IMR-90 (cell line): ENCODE measurements at regions not wholly inside any gene's neighbourhood (a gene's known extent, or its start where the extent isn't known, plus 50 kb on each side); places are given as distances from the start of the nearest gene placed in this dataset.

Experiments used
- ATAC-seq: fragments of 200-7000 bp; cut with Tn5 transposase; 2 replicates; pipeline ENCODE4 v1.9.1; 2020; ENCODE audit warnings: low read depth, mild to moderate bottlenecking, moderate library complexity
- BruUV-seq: library from RNA; stranded (reverse); fragments of 400-500 nt; replicated peaks from 2 replicates; lab custom pipeline; 2021; lab: Mats Ljungman, UMichigan
- CTCF ChIA-PET: fragments of 300-600 bp; formaldehyde crosslinking; extraction: SDS; loops from one replicate; lab custom pipeline; 2021; ENCODE audit warnings: antibody characterized with exemption; lab: Yijun Ruan, JAX
- POLR2A ChIA-PET: fragments of 300-600 bp; sonication (Branson Sonifier 250); formaldehyde crosslinking; loops from one replicate; lab custom pipeline; 2022; ENCODE audit warnings: antibody characterized with exemption; ENCODE audit not compliant: unreplicated experiment; lab: Charles Lee
- DNase-seq: peaks from one replicate; pipeline ENCODE4 v3.0.0; 2013
- H2AFZ ChIP-seq: replicated peaks from 2 replicates; pipeline ENCODE3; 2013; ENCODE audit warnings: low read length, mild to moderate bottlenecking; ENCODE audit not compliant: poor library complexity
- H2AK5ac ChIP-seq: 2 replicates; pipeline ENCODE4 v1.6.1; 2013; ENCODE audit warnings: low read depth, low read length, inconsistent platforms
- H2AK9ac ChIP-seq: replicated peaks from 2 replicates; pipeline ENCODE3; 2013; ENCODE audit warnings: mild to moderate bottlenecking, low read depth, low read length, moderate library complexity; ENCODE audit not compliant: poor library complexity
- H2BK120ac ChIP-seq: 2 replicates; pipeline ENCODE4 v1.6.1; 2013; ENCODE audit warnings: low read depth, low read length, inconsistent platforms
- H2BK15ac ChIP-seq: 3 replicates; pipeline ENCODE4 v1.6.1; 2013; ENCODE audit warnings: low read depth, low read length, inconsistent platforms
- H2BK20ac ChIP-seq: 2 replicates; pipeline ENCODE4 v1.6.1; 2013; ENCODE audit warnings: low read depth, mild to moderate bottlenecking, inconsistent platforms, low read length, moderate library complexity
- H2BK5ac ChIP-seq: 2 replicates; pipeline ENCODE4 v1.6.1; 2013; ENCODE audit warnings: mild to moderate bottlenecking, low read depth, low read length, inconsistent platforms; ENCODE audit not compliant: poor library complexity, severe bottlenecking
- H3K14ac ChIP-seq: replicated peaks from 2 replicates; pipeline ENCODE4 v1.6.1; 2013; ENCODE audit warnings: low read depth, low read length, inconsistent platforms
- H3K18ac ChIP-seq: 2 replicates; pipeline ENCODE4 v1.6.1; 2013; ENCODE audit warnings: low read depth, low read length, control low read depth
- H3K23ac ChIP-seq: 2 replicates; pipeline ENCODE4 v1.6.1; 2013; ENCODE audit warnings: low read depth, low read length, inconsistent platforms
- H3K27ac ChIP-seq: 2 replicates; pipeline ENCODE4 v1.5.1; 2013; ENCODE audit warnings: mild to moderate bottlenecking, control low read depth, low read length; ENCODE audit not compliant: insufficient read depth
- H3K27me3 ChIP-seq: 2 replicates; pipeline ENCODE4 v1.6.1; 2013; ENCODE audit warnings: low read length; ENCODE audit not compliant: control insufficient read depth, insufficient read depth
- H3K36me3 ChIP-seq: 2 replicates; pipeline ENCODE4 v1.6.1; 2013; ENCODE audit warnings: low read length, mixed read lengths; ENCODE audit not compliant: control insufficient read depth, insufficient read depth
- H3K4ac ChIP-seq: 2 replicates; pipeline ENCODE4 v1.6.1; 2013; ENCODE audit warnings: low read depth, low read length, inconsistent platforms
- H3K4me1 ChIP-seq: 2 replicates; pipeline ENCODE4 v1.6.1; 2013; ENCODE audit warnings: low read length, mixed read lengths; ENCODE audit not compliant: control insufficient read depth, insufficient read depth
- H3K4me2 ChIP-seq: 2 replicates; pipeline ENCODE4 v1.6.1; 2013; ENCODE audit warnings: low read depth, mild to moderate bottlenecking, control low read depth, low read length, moderate library complexity
- H3K4me3 ChIP-seq: 2 replicates; pipeline ENCODE4 v1.5.1; 2013; ENCODE audit warnings: low read depth, mild to moderate bottlenecking, control low read depth, low read length, moderate library complexity; ENCODE audit not compliant: insufficient read depth
- H3K56ac ChIP-seq: 2 replicates; pipeline ENCODE4 v1.6.1; 2013; ENCODE audit warnings: low read length, inconsistent platforms; ENCODE audit not compliant: insufficient read depth; ENCODE audit errors: extremely low read depth
- H3K79me1 ChIP-seq, 2 experiments: 2 replicates each; pipeline ENCODE4 v1.6.1; 2013; ENCODE audit warnings: low read length in 2 of 2, inconsistent platforms in 1 of 2, low read depth in 1 of 2
- H3K9ac ChIP-seq: 2 replicates; pipeline ENCODE4 v1.6.1; 2013; ENCODE audit warnings: low read depth, low read length, control low read depth
- H3K9me1 ChIP-seq: 2 replicates; pipeline ENCODE4 v1.6.1; 2013; ENCODE audit warnings: low read length, inconsistent platforms; ENCODE audit not compliant: insufficient read depth
- H3K9me3 ChIP-seq: 2 replicates; pipeline ENCODE4 v1.6.1; 2013; ENCODE audit warnings: low read length; ENCODE audit not compliant: control insufficient read depth, insufficient read depth
- H4K20me1 ChIP-seq: 2 replicates; pipeline ENCODE4 v1.6.1; 2013; ENCODE audit warnings: low read length, inconsistent platforms; ENCODE audit not compliant: insufficient read depth
- H4K5ac ChIP-seq: 2 replicates; pipeline ENCODE4 v1.6.1; 2013; ENCODE audit warnings: mild to moderate bottlenecking, low read depth, low read length, control low read depth
- H4K8ac ChIP-seq, 2 experiments: 2 replicates each; pipeline ENCODE4 v1.6.1; 2013; ENCODE audit warnings: low read depth in 2 of 2, low read length in 2 of 2, control low read depth in 1 of 2, inconsistent platforms in 1 of 2
- H4K91ac ChIP-seq: 2 replicates; pipeline ENCODE4 v1.6.1; 2013; ENCODE audit warnings: low read depth, low read length, inconsistent platforms; ENCODE audit not compliant: insufficient read depth
- BHLHE40 ChIP-seq: fragments of 150-350 bp; IDR thresholded peaks from 2 replicates; pipeline ENCODE4 v1.6.1; 2016; ENCODE audit warnings: mild to moderate bottlenecking, low read depth, low read length
- CEBPB ChIP-seq: IDR thresholded peaks from 2 replicates; pipeline ENCODE4 v1.6.1; 2012; ENCODE audit warnings: low read depth, low read length, improper control_type of control experiment
- CHD1 ChIP-seq: IDR thresholded peaks from 2 replicates; pipeline ENCODE4 v1.6.1; 2012; ENCODE audit warnings: low read depth, low read length, improper control_type of control experiment
- MAFK ChIP-seq: IDR thresholded peaks from 2 replicates; pipeline ENCODE4 v1.6.1; 2012; ENCODE audit warnings: low read depth, low read length, improper control_type of control experiment
- MAZ ChIP-seq: IDR thresholded peaks from 2 replicates; pipeline ENCODE4 v1.6.1; 2012; ENCODE audit warnings: low read depth, mild to moderate bottlenecking, low read length, improper control_type of control experiment, moderate library complexity, borderline replicate concordance
- MXI1 ChIP-seq: IDR thresholded peaks from 2 replicates; pipeline ENCODE4 v1.6.1; 2012; ENCODE audit warnings: low read depth, mild to moderate bottlenecking, low read length, moderate library complexity, borderline replicate concordance
- RAD21 ChIP-seq: IDR thresholded peaks from 2 replicates; pipeline ENCODE4 v1.6.1; 2012; ENCODE audit warnings: low read length, improper control_type of control experiment
- RFX5 ChIP-seq: IDR thresholded peaks from 2 replicates; pipeline ENCODE4 v1.8.0; 2012; ENCODE audit warnings: low read depth, mild to moderate bottlenecking, low read length, moderate library complexity
- SMC3 ChIP-seq: fragments of 150-350 bp; IDR thresholded peaks from 2 replicates; pipeline ENCODE4 v1.6.1; 2016; ENCODE audit warnings: low read depth, mild to moderate bottlenecking, antibody characterized with exemption, low read length, moderate library complexity
- WGBS, 2 experiments: methylation state at CpG; one replicate each; pipeline versions ENCODE4 v1.1.5 to v1.1.7; 2013; ENCODE audit warnings: missing lambda C conversion rate in 2 of 2; ENCODE audit not compliant: insufficient read length in 1 of 2; ENCODE audit errors: extremely low coverage in 2 of 2; 5-methylcytosine and 5-hydroxymethylcytosine counted together
- dilution Hi-C: fragments of 300-500 bp; cut with HindIII; formaldehyde crosslinking; loops from one replicate; pipeline ENCODE4 v1.14.3; 2018; ENCODE audit warnings: low sequenced_read_pairs; ENCODE audit not compliant: unreplicated experiment
- in situ Hi-C: fragments of 300-500 bp; cut with MboI; formaldehyde crosslinking; loops from 3 replicates; pipeline ENCODE4 v1.14.3; 2019; ENCODE audit warnings: low sequenced_read_pairs, inconsistent platforms, mixed read lengths
- intact Hi-C: fragments of 100-400 bp; cut with micrococcal nuclease; formaldehyde crosslinking; loops from 2 replicates; pipeline ENCODE4 v1.10.0; 2022
- TF ChIP-seq, protein P1 (sequence below): fragments of 150-350 bp; IDR thresholded peaks from 2 replicates; pipeline ENCODE4 v1.6.1; 2016; ENCODE audit warnings: low read depth, mild to moderate bottlenecking, low read length, moderate library complexity, borderline replicate concordance
- TF ChIP-seq, protein P2 (sequence below): fragments of 150-350 bp; IDR thresholded peaks from 2 replicates; pipeline ENCODE4 v1.6.1; 2017; ENCODE audit warnings: mild to moderate bottlenecking, antibody characterized with exemption, low read length, low read depth
- TF ChIP-seq, protein P3 (sequence below): conservative IDR thresholded peaks from 2 replicates; pipeline ENCODE4 v1.5.1; 2012; ENCODE audit warnings: mild to moderate bottlenecking, low read depth, low read length, improper control_type of control experiment

DNA sequence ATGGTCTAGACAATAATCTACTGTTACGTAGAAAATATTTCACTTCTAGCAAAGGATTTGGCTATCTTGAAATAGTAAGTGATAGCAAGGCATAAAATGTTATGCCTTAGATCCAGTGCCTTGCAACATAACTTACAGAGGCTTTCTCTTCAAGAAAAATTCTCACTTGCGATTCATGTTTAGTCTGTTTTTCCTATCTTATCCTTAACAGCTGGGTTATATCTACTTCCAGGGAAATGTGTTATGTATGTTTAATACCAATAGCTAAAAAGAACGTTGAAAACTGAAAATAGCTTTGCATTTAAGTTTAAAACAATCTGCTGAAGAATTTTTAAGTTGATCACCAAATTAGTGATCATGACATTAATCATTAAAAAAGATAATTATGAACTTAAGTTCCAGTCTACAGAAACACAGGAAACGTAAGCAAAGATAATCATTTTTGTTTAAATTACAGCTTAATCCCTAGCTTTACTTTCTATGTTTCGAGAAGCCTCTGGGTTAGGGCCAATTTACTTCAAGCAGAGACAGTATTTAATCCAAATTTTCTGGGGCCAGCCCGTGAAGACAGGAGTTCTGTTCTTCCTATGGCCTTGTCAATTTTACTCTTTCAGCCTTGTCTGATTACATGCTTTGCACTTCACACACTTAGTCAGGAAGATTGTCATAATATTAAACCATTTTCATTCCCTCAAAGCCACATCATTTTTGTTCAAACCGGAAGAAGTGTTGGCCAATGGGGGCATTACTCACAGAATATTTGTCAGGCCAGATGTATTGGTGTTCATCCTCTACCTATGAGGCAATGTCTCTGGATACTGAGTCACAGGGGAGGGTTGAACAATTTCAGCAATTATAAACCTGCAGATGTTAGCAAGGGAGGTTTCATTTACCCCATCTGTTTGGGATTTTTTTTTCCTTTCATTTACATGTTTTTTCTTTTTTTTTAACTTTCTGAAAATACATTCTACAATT lies 1132.9 kb upstream of the ZEB2 start:
- no peak overlapping the region for H2BK15ac ChIP-seq
- no peak overlapping the region for H4K91ac ChIP-seq
- in situ Hi-C loops (no loop called here), intact Hi-C loops (loop anchor here (5.0 kb wide), 2 partner anchors 659 to 1131 kb away; partner anchors contain the start of gene ZEB2), dilution Hi-C loops (no loop called here)
- H2AK5ac ChIP-seq, result no peak overlapping the region
- H2AFZ ChIP-seq, result no peak overlapping the region
- no peak overlapping the region for H3K23ac ChIP-seq
- DNase-seq, result peak; percentile 95
- H2BK20ac ChIP-seq, result 0 out of 2 replicates have a peak overlapping the region, but pooled peaks have one; percentile 1
- H3K4me1 ChIP-seq, result no peaks in the 10 kb centered on the region; the same call in 1 of the 2 replicates
- H2AK9ac ChIP-seq, result no peak overlapping the region
- H4K20me1 ChIP-seq, result no peaks in the 10 kb centered on the region
- H3K79me1 ChIP-seq, result no peaks in the 10 kb centered on the region
- peak overlapping the region; percentile 42; the same call in 1 of the 2 replicates for H3K27ac ChIP-seq
- H3K36me3 ChIP-seq, result no peaks in the 10 kb centered on the region
- peak overlapping the region; percentile 55 for H3K4me2 ChIP-seq
- ATAC-seq, result peak; percentile 66
- peak overlapping the region in 1 of 2 experiments; percentile 39; a peak in 1 of 4 replicates for H4K8ac ChIP-seq
- peak overlapping the region; percentile 77 for H2BK5ac ChIP-seq
- no peaks in the 10 kb centered on the region for H3K27me3 ChIP-seq
- H3K9me3 ChIP-seq, result no peaks in the 10 kb centered on the region
- BruUV-seq, result no TSS peak
- H3K56ac ChIP-seq, result no peak overlapping the region
- H3K18ac ChIP-seq, result peak overlapping the region; percentile 28
- no peak overlapping the region for H3K14ac ChIP-seq
- peak overlapping the region; percentile 11; the same call in 1 of the 2 replicates for H2BK120ac ChIP-seq
- 0% methylated on average over 1 of the region's 7 CpGs; no CpG with 5 or more reads in 1 of the 2 experiments for WGBS, 2 experiments
- ChIA-PET POLR2A (interaction anchor here (0.6 kb wide), 1 partner anchor 588 kb away, joined by 3 read pairs; no protein-coding TSS in a partner anchor), CTCF (interaction anchor here (0.7 kb wide), 1 partner anchor 54 kb away, joined by 3 read pairs; no protein-coding TSS in a partner anchor)
- no peak overlapping the region for H3K9ac ChIP-seq
- H3K4ac ChIP-seq, result no peak overlapping the region
- no peaks in the 10 kb centered on the region for H3K9me1 ChIP-seq
- no peak overlapping the region for H3K4me3 ChIP-seq
- peak overlapping the region; percentile 62; the same call in 1 of the 2 replicates for H4K5ac ChIP-seq
- TF ChIP-seq RAD21 (no peak), RFX5 (no peak), MAFK (no peak), CHD1 (no peak), MAZ (no peak), CEBPB (peak; percentile 99), BHLHE40 (no peak), SMC3 (no peak), MXI1 (no peak)
- TF ChIP-seq, protein P1, sequence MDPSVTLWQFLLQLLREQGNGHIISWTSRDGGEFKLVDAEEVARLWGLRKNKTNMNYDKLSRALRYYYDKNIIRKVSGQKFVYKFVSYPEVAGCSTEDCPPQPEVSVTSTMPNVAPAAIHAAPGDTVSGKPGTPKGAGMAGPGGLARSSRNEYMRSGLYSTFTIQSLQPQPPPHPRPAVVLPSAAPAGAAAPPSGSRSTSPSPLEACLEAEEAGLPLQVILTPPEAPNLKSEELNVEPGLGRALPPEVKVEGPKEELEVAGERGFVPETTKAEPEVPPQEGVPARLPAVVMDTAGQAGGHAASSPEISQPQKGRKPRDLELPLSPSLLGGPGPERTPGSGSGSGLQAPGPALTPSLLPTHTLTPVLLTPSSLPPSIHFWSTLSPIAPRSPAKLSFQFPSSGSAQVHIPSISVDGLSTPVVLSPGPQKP, result no peak
- TF ChIP-seq, protein P2, sequence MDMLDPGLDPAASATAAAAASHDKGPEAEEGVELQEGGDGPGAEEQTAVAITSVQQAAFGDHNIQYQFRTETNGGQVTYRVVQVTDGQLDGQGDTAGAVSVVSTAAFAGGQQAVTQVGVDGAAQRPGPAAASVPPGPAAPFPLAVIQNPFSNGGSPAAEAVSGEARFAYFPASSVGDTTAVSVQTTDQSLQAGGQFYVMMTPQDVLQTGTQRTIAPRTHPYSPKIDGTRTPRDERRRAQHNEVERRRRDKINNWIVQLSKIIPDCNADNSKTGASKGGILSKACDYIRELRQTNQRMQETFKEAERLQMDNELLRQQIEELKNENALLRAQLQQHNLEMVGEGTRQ, result no peak
- TF ChIP-seq, protein P3, sequence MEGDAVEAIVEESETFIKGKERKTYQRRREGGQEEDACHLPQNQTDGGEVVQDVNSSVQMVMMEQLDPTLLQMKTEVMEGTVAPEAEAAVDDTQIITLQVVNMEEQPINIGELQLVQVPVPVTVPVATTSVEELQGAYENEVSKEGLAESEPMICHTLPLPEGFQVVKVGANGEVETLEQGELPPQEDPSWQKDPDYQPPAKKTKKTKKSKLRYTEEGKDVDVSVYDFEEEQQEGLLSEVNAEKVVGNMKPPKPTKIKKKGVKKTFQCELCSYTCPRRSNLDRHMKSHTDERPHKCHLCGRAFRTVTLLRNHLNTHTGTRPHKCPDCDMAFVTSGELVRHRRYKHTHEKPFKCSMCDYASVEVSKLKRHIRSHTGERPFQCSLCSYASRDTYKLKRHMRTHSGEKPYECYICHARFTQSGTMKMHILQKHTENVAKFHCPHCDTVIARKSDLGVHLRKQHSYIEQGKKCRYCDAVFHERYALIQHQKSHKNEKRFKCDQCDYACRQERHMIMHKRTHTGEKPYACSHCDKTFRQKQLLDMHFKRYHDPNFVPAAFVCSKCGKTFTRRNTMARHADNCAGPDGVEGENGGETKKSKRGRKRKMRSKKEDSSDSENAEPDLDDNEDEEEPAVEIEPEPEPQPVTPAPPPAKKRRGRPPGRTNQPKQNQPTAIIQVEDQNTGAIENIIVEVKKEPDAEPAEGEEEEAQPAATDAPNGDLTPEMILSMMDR, result no peak
